HG02759 (cell line): ENCODE measurements at regions not wholly inside any gene's neighbourhood (a gene's known extent, or its start where the extent isn't known, plus 50 kb on each side); places are given as distances from the start of the nearest gene placed in this dataset.
A peak's percentile ranks its signal among the peaks of the same experiment; 100 is the strongest.
"Not testable (repeated sequence)": the region's sequence is repeated elsewhere in the genome, so short reads cannot be mapped to it uniquely, and the experiment has no call there.

Source experiments
- ATAC-seq: cut with Tn5 transposase; IDR thresholded peaks from one replicate; pipeline ENCODE4 v1.9.1; 2021; ENCODE audit warnings: mild to moderate bottlenecking, moderate library complexity; ENCODE audit not compliant: unreplicated experiment

DNA sequence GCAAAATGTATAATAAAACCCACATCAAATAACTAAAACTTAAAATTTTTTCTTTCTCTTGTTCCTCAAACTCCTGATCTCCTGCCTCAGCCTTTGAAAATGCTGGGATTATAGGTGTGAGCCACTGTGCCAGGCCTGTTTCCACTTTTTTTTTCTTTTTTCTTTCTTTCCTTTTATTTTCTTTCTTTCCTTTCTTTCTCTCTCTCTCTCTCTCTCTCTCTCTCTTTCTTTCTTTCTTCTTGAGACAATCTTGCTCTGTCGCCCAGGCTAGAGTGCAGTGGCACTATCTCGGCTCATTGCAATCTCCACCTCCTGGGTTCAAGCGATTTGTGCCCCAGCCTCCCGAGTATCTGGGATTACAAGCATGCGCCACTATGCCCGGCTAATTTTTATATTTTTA, 164.6 kb downstream of the OR2B2 start:
- ATAC-seq = no peak

DNA sequence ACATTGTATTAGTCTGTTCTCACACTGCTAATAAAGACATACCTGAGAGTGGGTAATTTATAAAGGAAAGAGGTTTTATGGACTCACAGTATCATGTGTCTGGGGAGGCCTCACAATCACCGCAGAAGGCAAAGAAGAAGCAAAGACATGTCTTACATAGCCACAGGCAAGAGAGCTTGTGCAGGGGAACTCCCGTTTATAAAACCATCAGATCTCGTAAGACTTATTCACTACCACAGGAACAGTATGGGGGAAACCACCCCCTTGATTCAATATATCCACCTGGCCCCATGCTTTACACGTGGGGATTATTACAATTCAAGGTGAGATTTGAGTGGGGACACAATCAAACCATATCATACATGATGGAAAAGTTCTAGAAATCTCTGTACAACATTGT, 165.3 kb downstream of the OR2B2 start:
- not testable (repeated sequence) for ATAC-seq

DNA sequence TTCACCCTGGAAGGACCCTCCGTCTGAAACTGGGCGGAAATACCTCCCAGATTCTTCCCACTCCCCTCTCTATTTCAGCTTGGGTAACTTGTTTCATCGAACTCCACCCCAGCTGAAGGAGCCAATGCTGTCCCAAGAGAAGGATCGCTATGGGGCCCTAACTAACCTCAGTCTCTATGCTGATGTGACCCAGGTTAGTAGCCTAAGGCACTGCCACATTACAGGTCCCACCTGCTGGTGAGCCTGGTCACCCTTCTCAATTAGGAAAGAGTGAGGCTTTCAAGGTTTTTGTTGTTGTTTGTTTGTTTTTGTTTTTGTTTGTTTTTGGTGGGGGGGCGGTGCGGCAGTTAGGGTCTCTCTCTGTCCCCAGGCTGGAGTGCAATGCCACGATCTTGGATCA, 168.4 kb downstream of the OR2B2 start:
- ATAC-seq = no peak

DNA sequence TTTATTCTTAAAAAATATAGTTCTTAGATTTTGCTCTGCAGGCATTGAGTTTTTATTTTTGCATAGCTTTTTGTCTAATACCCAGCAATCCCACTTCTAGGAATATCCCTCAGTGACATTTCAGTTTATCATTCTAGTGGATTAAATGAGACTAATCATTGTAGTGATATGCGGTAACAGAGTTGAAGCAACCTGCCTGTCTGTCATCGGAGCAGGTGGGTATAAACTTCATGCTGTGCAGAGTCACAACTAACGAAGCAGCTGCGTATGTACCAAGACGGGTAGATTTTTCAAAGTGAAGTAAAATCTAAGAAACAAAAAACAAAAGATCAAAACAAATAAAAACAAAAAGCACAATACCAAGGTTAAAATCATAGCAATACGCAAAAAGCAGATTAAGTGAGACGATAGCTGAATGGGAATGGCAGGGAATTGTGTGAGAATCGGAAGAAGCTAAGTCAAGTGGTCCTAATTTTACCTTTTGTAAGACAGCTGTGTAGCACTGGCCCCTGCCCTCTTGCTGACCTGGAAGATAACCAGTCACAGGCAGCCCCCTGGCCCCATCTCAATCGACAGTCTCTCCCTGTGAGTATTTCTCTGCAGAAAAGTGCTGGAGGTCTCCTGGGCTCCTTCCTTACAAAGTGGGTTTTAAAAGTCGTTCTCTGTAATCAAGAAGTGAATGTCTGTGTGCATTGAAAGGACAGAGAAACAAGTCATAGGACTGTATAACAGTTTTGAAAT, 169.2 kb downstream of the OR2B2 start:
- ATAC-seq = no peak

DNA sequence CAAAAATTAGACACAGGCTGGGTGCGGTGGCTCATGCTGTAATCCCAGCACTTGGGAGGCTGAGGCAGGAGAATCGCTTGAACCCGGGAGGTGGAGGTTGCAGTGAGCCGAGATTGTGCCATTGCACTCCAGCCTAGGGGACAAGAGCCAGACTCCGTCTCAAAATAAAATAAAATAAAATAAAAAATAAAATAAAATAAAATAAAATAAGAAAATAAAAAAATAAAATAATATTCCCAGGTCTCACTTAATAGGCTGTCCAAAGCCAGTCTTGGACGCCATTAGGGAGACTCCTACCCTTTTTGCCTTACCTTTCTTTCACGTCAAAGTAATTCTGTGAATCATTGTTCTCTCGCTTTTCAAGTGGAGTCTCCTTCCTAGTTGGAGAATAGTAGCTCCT, 172.3 kb downstream of the OR2B2 start:
- not testable (repeated sequence) for ATAC-seq

DNA sequence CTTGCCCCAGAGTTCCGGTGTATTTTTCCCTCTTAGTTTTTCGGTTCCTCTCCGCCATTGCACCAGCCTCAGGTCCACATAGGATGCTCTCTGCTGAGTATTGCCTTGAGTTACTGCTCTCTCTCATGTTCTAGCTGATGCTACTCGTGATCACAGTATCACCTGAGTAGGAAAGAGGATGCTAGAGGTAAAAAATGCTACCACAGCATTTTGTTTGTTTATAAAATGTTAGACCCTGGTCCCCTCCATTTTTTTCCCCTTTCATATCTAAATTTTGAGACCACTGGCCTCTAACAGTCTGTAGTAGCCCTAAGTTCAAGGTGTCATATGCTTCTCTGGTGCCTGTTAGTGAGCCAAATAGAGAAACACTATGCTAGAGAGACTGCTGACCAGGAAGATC, 175.5 kb downstream of the OR2B2 start:
- ATAC-seq = no peak

DNA sequence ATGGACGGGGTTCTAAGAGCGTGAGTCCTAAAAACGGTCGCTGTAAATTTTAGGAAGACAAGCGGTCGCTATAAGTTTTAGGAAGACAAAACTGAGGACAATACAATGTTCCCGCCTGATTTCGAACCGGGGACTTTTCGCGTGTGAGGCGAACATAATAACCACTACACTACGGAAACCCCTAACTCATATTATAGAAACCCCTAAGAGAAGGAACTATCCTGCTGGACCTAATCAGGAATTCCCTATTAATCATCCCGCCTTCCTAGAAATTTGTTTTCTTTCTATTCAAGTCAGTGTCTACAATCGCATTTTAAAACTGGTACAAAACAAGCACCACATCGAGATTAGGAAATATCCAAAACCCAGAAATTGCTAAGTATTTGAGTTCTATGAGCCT, 183.8 kb downstream of the OR2B2 start:
- no peak for ATAC-seq

DNA sequence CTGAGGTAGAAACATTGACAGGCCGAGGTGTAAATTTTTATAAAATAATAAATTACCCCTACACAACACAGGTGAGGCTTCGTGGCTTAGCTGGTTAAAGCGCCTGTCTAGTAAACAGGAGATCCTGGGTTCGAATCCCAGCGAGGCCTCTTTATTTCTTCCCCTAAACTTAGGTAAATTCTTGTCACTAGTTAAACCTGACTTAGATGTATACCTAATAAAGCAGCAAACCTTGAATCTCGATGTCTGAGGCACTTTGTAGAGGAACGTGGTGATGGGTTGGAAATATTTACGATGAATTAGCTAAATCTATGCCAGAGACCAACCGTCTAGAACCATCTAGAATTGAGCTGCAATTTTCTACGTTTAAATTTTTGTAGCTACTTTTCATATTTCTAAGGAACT, 185.6 kb downstream of the OR2B2 start:
- ATAC-seq = no peak

DNA sequence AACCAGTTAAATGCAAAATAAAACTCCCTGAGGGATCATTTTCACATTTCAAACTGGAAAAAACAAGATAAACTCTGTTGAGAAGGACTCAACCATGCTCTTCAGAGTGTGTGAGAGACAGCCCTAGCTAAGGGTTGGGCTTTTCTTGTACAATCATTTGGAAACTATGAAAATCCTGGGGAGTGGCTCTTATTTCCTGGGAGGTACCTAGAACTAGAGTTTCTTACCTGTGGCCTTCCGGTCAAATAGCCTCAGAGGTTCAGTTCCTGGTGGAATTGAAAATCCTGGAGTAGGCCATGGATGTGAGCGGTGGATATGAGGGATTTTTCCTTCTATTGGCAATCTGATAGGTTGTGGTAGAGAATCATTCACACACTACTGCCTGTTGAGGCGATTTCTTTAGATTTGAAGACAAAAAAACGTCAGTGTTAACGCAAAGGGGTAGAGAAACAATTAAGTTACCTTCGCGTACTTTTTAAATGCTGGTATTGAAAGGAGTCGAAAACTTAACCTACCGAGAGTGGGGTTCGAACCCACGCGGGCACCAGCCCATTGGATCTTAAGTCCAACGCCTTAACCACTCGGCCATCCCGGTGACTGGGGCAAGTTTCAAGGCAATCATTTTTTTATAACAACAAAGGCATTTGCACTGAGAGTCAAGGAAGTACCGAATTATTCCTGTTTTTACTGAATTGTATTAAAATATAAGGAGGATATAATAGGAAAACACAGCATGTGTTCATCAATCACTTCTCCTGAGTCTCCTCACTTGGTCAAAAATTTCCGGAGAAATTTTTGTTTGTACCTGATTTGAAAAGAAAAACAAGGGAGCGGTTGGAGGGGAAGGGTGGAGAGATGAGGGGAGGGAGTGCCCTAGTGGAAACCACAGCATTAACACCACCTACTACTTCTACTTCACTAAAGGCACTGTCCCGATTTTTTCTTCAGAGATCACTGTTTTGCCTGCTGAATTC, 191.3 kb downstream of the OR2B2 start:
- no peak for ATAC-seq

DNA sequence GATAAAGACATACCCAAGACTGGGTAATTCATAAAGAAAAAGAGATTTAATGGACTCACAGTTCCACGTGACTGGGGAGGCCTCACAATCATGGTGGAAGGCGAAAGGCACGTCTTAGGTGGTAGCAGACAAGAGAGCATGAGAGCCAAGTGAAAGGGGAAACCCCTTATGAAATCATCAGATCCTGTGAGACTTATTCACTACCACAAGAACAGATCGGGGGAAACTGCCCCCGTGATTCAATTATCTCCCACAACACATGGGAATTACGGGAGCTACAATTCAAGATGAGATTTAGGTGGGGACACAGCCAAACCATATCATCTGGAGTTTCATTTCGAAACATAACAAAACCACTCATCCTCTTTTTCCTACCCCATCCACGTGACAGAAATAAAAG, 193.2 kb downstream of the OR2B2 start:
- ATAC-seq = not testable (repeated sequence)

DNA sequence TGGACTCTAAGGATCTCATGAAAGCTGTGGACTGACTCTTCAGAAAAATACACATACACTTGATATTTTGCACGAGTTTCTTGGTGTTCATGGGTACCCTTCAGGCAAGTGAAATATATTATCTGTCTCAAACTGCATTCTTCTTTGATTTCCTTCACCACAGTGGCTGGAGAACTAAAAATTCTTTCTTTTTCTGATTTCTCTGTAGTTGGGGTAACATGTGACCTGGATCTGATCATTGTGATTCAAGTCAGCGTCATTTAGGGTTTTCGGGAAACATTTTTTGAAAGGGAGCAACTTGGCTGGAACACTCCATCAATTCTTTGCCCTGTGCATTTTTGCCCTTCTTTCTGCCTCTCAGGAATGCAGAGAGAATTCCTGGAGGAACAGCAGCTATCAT, 205.8 kb downstream of the OR2B2 start:
- ATAC-seq = no peak

DNA sequence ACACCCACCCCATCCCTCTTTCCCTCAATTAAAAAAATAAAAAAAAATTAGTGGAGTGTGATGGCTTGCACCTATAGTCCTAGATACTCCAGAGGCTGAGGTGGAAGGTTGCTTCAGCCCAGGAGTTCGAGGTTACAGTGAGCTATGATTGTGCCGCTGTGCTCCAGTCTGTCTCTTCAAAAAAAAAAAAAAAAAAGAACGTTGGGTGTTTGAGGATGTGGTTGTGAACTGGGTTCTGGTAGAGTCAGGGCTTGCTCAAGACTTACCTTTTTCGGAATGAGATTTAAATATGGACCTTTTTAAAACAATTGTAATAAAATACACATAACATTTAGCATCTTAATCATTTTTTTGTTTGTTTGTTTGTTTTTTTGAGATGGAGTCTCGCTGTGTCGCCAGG, 211.9 kb downstream of the OR2B2 start:
- ATAC-seq = no peak

DNA sequence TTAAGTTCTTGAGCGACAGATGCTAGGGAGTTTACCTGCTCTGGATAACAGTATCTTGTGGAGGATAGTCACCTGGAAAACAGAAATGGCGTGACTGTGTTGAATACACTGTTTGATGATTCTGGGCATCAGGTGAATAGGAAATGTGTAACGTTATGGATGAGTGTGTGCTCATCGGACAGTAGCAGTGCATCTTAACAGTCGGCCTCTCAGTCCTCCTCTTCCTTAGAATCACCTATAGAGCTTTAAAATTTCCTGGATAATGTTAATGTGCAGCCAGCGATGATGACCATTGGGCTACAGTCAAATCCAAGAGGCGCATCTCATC, 217.7 kb downstream of the OR2B2 start:
- ATAC-seq = no peak

DNA sequence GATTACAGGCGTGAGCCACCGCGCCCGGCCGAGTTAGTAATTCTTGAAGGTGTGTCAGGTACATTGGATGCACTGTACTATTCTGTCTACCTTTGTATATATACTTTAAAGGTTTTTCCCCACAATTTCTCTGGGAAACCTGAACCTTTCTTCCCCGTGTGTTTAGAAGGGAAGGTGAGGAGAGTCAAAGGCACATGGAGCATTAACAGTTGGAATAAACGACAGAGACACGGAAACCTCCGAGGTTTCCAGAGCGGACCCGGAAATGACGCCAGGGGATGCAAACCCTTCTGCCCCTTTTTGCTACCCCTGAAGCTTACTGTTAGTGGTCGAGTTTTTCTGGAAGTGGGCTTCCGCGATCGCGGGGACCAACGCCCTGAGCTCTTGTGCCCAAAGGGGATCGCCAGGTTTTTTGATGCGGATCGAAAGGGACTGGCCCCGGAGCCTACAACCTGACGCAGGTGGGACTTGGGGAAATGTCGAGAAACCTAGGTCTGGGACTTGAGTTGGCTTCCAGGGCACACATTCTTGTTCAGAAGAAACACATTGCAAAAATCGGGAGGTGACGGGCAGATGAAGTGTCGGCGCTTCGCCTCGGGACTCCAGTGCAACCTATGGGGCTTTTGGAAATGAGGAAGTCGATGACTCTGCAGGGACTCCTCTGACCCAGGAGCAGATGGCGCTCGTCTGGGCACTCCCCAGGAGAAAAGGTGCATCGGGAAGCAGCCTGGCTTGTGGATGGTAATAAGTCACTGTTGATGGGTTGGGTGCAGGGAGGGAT, 218.2 kb downstream of the OR2B2 start:
- no peak for ATAC-seq

DNA sequence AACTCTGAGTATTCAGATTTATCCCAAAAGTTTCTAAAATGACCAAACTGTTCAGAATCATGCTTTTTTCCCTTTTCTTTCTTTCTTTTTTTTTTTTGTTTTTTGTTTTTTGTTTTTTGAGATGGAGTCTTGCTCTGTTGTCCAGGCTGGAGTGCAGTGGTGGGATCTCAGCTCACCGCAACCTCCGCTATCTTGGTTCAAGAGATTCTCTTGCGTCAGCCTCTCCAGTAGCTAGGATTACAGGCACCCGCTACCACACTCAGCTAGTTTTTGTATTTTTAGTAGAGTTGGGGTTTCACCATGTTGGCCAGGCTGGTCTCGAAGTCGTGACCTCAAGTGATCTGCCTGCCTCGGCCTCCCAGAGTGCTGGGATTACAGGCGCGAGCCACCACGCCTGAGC, 219.2 kb upstream of the ZNF184 start:
- not testable (repeated sequence) for ATAC-seq

DNA sequence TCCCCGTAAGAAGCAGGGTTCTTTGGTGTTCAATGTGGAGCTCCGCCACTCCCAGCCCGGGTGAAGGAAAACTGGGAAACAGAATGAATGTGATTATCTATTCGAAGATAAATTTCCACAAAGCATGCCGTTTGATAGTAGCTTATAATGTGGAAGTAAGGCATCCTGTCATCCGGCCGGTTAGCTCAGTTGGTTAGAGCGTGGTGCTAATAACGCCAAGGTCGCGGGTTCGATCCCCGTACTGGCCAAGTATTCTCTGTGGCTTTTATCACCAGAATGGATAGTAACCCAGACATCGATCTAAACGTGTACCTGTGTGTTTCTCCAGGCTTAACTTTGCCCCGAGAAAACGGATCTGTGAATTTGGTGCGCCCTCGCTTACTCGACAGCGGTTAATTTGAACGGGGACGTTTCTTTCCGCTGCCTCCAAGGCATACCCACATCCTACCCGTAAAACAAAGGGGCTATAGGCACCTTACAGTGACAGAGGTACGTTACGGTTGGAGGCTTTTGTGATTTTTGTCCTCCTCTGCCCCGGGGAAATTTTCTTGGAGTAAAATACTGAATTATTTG, 215.2 kb upstream of the ZNF184 start:
- peak; percentile 69 for ATAC-seq

DNA sequence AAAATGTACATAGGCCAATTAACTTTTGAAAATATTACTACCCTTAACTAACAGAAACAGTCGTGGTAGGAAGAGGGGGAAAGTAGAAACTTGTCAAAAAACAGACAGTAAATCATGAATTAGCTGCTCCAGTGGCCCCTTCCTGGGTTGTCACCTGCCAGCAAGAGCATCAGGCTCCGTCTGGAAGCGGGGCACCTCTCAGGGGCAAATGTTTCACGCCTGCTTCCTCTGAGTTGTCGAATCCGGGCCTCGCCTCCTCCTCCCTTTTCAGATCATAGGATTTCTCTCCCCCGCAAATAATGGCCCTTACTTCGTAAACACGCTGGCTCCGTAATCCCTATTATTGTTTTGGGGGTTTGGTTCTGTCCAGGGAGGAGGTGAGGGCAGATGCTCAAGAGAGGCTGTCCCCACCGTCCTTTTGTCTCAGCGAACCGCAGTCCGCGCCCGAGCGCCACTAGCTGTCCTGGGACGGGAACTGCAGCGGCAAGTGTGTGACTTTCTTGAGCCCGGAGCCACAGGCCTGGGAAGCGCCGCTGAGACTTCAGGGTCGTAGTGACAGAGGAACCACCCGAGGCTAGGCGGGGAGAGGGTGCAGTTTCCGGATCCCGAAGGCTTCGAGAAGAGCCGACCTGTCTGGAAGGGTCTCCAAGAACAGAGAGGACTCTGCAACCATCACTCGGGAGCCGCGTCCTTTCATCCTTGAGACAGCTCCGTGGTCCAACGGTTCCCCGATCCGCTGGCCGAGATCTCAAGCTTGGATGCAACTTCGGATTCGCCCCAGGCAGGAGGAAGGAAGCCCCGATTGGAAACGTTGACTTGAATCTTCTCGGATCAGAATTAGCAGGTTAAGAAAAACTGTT, 214.5 kb upstream of the ZNF184 start:
- peak; percentile 71 for ATAC-seq

DNA sequence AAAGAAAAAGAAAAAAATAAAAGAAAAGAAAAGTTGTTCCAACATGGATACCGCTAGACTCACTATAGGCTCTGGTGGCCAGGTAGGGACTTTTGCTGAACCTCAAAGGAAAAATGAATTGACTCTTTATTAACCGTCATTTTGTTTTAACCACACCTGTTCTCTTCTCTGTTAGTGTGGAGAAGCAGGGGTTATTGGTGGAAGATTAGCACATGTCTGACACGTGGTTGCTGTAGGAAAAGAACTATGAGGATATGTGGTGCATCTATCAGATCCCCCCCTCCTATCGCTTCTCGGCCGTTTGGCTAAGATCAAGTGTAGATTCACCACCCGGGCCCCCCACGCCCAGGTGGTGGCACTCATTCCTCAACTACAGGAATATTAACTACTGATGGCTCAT, 212.4 kb upstream of the ZNF184 start:
- ATAC-seq = no peak

DNA sequence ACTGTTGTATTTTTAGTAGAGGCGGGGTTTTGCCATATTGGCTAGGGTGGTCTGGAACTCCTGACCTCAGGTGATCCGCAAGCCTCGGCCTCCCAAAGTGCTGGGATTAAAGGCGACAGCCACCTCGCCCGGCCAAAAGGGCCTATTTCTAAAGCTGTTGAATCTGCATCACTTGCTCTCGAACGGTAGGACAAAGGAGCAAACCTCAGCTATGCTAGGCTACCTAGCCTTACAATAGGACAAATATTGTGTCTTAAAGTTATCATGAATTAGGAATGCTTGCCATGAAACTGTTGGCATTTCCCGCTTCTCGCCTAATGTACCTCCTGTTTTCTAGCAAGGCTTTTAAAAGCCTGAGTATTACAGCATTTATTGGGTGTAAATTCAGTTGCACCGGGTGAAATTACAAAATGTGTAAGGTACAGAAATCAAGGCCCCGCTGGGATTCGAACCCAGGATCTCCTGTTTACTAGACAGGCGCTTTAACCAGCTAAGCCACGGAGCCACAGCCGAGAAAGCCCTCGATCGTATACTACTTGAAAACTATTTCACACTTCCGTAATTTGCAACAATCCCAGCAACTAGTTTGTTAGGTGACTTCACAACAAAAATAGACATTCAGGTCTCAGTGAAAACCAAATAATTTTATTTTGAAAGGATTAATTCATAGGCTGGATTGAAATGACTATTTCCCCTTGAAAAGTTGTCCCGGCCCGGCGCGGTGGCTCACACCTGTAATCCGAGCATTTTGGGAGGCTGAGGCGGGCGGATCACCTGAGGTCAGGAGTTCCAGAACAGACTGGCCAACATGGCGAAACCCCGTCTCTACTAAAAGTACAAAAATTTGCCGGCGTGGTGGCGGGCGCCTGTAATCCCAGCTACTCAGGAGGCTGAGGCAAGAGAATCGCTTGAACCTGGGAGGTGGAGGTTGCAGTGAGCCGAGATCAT, 211.6 kb upstream of the ZNF184 start:
- ATAC-seq = no peak
